ENCODE measurements at regions not wholly inside any gene's neighbourhood (a gene's known extent, or its start where the extent isn't known, plus 50 kb on each side); places are given as distances from the start of the nearest gene placed in this dataset.
A peak's percentile ranks its signal among the peaks of the same experiment; 100 is the strongest.

DNA sequence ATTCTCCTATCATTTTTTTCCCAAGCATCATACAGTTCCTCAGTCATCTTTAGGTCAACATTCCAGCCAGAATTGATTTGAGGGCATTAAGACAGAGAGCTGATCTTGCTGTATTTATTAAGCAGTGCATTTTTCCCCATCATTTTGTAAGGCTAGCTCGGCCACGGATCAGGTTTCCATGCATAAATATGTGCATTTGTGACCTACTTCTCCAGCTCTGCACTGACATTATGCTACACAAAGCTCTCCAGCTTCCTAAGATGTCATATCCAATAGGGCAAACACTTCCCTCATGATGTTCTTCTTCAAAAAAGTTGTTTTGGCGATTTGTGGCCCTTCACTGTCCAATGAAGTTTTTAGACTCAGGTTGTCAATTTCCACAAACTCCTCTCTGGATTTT lies 202.6 kb downstream of the C7orf25 start:
- H3K36me3 ChIP-seq: no peaks in the 10 kb centered on the region
- H3K27ac ChIP-seq: no peak overlapping the region
- ATAC-seq: no peak
- intact Hi-C loops (cut with DNase I): loop anchor here in 1 of 10 donors (10.0 kb wide), 1 partner anchor 764 kb away; no protein-coding TSS in a partner anchor
- TF ChIP-seq, protein P1, sequence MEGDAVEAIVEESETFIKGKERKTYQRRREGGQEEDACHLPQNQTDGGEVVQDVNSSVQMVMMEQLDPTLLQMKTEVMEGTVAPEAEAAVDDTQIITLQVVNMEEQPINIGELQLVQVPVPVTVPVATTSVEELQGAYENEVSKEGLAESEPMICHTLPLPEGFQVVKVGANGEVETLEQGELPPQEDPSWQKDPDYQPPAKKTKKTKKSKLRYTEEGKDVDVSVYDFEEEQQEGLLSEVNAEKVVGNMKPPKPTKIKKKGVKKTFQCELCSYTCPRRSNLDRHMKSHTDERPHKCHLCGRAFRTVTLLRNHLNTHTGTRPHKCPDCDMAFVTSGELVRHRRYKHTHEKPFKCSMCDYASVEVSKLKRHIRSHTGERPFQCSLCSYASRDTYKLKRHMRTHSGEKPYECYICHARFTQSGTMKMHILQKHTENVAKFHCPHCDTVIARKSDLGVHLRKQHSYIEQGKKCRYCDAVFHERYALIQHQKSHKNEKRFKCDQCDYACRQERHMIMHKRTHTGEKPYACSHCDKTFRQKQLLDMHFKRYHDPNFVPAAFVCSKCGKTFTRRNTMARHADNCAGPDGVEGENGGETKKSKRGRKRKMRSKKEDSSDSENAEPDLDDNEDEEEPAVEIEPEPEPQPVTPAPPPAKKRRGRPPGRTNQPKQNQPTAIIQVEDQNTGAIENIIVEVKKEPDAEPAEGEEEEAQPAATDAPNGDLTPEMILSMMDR (IDR thresholded peaks at IDR 0.05): no peak
- H3K4me1 ChIP-seq: no peaks in the 10 kb centered on the region
- DNase-seq: no peak
- WGBS, 2 donors: 86% methylated on average over 3 of the region's 3 CpGs
- peaks cover 0 to 3% (median 0%) of the 10 kb centered on the region in 7 donors for H3K27me3 ChIP-seq
- no peak overlapping the region for H3K4me3 ChIP-seq
- H3K9me3 ChIP-seq: peaks cover 0 to 15% (median 8%) of the 10 kb centered on the region in 11 donors

DNA sequence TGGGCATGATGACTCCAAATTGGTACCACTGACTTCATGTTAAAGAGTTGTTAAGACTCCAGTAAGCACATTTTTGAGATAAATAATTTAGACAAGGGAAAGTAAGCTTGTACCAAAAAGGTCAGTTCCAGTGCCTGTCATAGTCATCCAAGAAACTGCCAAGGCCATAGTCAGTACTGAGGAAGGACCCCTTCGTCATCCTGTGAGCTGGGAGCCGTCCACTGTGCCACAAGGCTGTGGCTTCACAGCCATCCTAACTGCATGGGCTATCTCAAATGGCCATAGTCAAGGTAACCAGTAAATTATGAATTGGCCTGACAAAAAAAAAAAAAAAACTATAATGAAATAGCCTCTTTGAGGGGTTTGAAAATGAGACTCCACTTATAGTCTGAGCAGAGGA lies 207.2 kb downstream of the C7orf25 start:
- no peaks in the 10 kb centered on the region for H3K36me3 ChIP-seq
- intact Hi-C loops (cut with DNase I): loop anchor here in 1 of 10 donors (10.0 kb wide), 1 partner anchor 760 kb away; no protein-coding TSS in a partner anchor

DNA sequence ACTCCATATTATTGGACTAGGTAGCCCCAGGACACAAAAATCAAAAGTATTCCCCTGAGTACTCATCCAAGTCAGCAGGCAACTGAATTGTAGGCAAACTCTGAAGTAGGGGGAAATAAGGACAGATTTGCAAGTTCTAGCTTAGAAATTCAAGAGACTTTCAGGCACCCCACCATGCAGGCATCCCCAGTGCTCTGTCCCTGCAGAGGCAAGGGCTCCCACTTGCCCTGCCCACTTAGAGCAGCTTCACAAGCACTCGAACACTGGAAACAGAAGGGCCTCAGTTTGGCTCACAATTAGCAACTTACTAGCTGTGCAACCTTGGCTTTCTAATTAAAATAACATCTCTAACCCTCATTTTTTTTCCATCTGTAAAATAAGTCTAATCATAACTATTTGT lies 209.2 kb downstream of the C7orf25 start:
- DNase-seq: no peak
- TF ChIP-seq, protein P1 (IDR thresholded peaks at IDR 0.05): no peak
- Histone ChIP-seq H3K27me3 (no peaks in the 10 kb centered on the region), H3K4me1 (peaks cover 0 to 30% (median 19%) of the 10 kb centered on the region in 9 donors), H3K9me3 (peaks cover 0 to 4% (median 0%) of the 10 kb centered on the region in 11 donors), H3K4me3 (no peak overlapping the region), H3K27ac (no peak overlapping the region), H3K36me3 (no peaks in the 10 kb centered on the region)
- intact Hi-C loops (cut with DNase I): loop anchor here in 1 of 10 donors (10.0 kb wide), 1 partner anchor 758 kb away; no protein-coding TSS in a partner anchor
- 29 to 52% methylated on average over 1 of the region's 1 CpG for WGBS, 2 donors
- no peak for ATAC-seq

More for the DNA sequence above, 207.2 kb downstream of the C7orf25 start:
- Histone ChIP-seq H3K27me3 (no peaks in the 10 kb centered on the region), H3K27ac (no peak overlapping the region), H3K4me1 (peaks cover 0 to 14% (median 11%) of the 10 kb centered on the region in 9 donors), H3K9me3 (peaks cover 0 to 4% (median 0%) of the 10 kb centered on the region in 11 donors), H3K4me3 (no peak overlapping the region)
- WGBS, 2 donors: 83 to 86% methylated on average over 2 of the region's 2 CpGs
- DNase-seq: no peak
- ATAC-seq: no peak
- TF ChIP-seq, protein P1 (IDR thresholded peaks at IDR 0.05): no peak

DNA sequence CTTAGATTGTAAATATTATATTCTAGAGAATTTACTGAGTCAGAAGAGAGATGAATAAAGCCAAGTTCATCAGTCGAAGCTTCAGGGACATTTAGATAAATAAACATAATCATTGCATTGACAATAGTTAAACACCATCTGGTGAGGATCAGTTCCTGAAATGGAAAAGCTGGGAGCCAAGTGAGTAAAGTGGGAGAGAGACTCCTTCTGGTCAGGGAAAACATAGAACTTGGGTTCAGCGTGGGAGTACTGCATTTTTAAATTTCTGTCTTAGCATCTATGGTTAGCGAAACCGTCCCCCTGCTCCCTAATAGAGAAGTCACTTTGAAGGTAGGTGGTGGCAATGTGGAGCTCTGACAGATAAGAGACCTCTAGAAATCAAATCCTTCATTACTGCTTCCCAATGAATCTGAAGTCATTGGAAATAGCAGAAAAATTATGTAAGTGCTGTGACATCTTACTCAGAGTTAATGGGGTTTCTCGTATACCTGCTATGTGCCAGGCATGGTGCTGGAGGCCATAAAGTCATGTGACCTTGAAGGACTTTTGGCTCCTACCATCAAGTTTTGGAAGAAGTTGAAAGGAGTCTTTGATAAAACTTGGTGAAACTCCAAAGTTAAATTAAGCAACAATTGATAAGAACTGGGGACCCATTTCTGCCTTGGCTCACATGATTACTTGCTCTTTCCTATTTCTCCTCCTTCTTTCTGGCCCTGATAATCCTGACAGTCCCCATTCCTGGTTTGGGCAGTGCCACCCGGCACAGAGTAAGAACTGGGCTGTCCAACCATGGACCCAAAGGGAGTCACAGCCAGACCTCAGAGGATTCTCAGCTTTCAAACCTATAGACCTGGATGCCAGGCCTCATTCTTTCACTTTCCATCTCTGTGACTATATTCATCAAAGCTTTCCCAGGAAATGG lies 211.2 kb downstream of the C7orf25 start:
- ATAC-seq (peak in 7 of 8 donors; percentile 39 to 73 (median 57)), DNase-seq (no peak)
- Histone ChIP-seq H3K36me3 (no peaks in the 10 kb centered on the region), H3K9me3 (peaks cover 0 to 4% (median 0%) of the 10 kb centered on the region in 11 donors), H3K27ac (peak overlapping the region in 1 of 10 donors; percentile 1), H3K27me3 (no peaks in the 10 kb centered on the region), H3K4me1 (peaks cover 0 to 32% (median 19%) of the 10 kb centered on the region in 9 donors), H3K4me3 (no peak overlapping the region)
- TF ChIP-seq, protein P1 (IDR thresholded peaks at IDR 0.05): peak in 4 of 9 donors; percentile 12 to 34 (median 22)
- 34 to 38% methylated on average over 6 of the region's 6 CpGs for WGBS, 2 donors
- intact Hi-C loops (cut with DNase I): loop anchor here in 1 of 10 donors (10.0 kb wide), 1 partner anchor 756 kb away; no protein-coding TSS in a partner anchor

Measured in heart right ventricle (tissue), 16 donors.